MV-4-11 (cell line): ENCODE measurements at regions not wholly inside any gene's neighbourhood (a gene's known extent, or its start where the extent isn't known, plus 50 kb on each side); places are given as distances from the start of the nearest gene placed in this dataset.

ENCODE experiments used
- DNase-seq: peaks from one replicate; lab custom pipeline; 2025; lab: John Stamatoyannopoulos, UW

DNA sequence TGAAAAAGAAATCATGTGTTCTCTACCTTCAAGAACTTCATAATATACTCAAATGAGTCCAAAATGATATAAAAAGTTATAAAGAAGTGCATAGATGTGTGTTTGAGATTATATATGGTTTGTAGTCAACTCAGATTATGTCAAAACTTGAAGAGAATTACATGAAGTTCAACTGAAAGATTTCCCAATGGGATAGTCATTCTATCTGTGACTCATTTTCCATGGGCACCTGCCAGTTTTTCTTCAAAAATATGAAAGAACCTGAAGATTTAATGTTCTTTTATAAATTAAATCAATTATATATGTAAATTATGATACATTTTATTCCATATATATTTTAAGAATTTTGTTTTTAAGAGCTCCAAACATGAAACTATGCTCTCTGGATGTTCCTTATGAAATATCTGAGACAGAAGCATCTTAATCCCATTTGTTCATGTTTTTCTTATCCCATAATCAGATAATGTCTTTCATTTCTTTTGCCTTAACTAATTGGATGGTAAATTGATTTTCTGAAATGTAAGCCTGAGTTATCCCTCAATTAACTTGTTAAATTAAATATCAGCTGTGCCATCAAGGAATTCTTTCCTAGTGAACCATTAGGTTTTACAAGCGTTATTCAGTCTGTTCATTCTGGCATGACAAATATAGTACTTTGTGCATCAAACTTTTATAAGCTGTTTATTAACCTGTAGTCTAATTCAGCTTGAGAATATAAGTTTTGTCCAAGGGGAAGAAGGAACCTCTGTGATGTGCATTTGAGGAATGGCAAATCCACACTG, 387.1 kb downstream of the IPMK start:
- DNase-seq = no peak

DNA sequence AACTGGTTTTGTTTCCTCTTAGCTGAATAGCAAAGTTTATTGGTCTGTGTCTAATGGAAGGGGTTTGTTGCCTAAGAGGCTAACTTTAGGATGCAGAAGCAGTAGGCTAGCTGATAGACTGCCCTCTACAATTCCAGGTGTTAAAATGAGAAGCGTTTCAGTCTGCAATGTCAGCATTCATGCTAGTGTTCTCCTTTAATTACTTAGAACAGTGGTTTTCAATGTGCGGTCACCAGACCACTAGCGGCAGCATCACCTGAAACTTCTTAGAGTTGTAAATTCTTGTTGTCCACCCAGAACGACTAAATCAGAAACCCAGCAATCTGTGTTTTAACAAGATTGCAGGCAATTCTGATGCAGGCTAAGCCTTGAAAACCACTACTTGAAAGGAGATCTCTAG, 392.9 kb downstream of the IPMK start:
- DNase-seq = no peak

DNA sequence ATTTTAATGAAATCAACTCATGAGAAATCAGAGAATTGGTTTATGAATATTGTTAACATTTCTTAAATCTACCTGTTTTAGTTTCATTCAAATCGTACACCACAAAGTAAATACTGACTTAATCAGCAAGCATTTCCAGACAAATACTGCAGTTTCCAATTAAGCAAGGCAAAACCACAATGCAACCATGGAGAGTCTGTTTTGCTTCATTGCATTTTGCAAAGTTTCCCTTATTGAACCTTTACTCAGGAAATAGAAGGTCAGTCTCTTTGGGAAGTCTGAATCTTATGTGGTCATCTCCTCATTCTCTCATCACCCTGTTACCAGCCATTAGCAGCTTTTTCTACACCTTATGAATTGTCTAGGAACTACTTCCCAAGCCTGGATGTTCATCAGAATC, 400.5 kb downstream of the IPMK start:
- DNase-seq = no peak

GRCh38 chr10:57864765-57865680, 402.7 kb downstream of the IPMK start:
- DNase-seq = no peak

DNA sequence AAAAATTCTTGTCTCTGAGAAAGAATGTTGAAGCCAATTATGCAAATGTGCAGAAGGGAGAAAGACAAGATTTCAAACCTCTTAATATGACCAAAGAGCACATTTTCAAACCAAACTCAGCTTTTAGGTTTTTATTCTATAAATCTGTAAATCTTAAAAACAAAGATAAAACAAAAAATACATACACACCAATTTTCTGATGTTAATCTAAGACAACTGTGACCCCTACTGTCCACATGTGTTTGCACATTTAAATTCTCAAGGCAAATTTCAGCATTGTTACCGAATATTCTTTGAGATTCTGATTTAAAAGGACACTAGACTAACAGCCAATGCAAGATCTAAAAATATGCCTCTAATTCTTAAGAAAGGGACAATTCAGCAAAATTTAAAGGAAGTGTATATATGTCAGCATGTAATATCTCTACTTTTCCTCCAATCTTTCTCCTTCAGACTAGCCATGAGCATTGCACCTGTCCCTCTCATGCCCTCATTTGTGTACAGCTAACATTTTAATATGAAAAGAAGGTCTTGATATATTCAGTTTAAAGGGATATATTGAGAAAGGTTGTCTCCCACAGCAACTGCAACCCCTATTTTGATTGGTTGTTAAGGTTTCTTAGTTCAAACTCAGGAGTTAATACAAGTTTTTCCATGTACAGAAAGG, 417.9 kb downstream of the IPMK start:
- DNase-seq = no peak

- DNase-seq = no peak
Observed at GRCh38 chr10:57846307-57847065, 421.2 kb downstream of the IPMK start.

GRCh38 chr10:57844387-57844998, 423.2 kb downstream of the IPMK start:
- no peak for DNase-seq

DNA sequence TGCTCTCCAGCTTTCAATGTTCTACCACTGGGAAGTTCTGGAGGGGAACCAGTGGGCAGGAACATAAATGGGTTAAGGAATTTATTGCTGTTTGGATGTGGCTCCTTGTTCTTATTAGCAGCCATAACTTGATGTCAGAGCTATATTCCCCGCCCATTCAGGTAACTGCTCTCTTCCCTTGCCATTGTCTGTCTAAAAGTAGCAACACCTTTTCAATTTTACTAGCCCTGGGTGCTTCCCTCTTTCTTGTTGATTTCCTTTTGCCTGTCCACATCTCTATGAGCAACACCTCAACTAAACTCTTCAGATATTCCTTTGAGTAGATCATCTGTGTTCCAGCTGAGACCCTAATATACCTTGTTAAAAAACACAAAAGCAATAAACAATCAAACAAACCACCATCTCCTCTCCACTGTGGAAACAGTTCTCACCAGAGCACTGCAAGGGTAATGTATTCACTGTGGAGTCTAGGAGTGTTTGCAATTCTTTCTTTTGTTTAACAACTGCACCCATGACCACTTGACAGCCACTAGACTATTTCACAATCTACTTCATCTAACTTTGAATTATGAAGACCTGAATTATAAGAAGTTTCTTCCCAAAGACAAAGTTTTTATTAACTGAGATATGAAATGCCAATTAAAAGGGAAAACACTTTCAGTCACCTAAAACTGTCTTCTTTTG, 436.7 kb downstream of the IPMK start:
- no peak for DNase-seq

GRCh38 chr10:57825015-57825414, 442.7 kb downstream of the IPMK start:
- no peak for DNase-seq

DNA sequence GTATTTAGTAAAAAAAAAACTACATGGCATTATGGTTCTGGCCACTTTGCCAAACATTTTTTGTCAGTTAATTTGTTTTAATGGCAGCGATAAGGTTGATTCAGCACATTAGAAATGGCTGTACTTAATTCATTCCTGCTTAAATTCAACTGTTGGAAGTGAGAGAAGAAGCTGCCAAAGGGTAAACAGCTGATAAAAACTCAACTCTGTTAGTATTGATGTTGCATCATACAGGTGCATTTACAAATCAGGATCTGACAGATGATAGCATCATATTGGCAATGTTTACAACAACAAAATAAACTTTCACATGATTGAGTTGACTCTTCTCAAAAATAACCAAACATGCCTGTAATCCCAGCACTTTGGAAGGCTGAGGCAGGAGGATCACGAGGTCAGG, 444.3 kb downstream of the IPMK start:
- DNase-seq = no peak

DNA sequence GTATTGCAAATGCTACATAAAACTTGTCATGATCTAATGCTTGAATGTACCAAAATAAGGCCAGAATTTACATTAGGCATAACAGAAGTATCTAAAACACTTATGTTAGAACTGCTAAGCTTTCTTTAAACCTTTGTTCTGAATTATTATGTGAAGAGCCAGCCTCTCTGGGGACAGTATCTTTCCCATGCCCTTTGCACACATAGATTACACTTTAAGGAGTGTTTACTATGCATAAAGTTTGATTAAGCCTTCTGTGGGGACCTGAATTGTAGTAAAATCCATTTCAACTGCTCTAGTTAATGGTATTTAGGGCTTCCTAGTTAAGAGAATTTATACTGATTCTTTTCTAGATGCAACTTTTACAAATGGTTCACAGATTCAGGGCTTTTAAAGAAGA, 444.7 kb downstream of the IPMK start:
- DNase-seq = no peak

- DNase-seq = no peak
Observed at GRCh38 chr10:57818522-57818921, 449.2 kb downstream of the IPMK start.

DNA sequence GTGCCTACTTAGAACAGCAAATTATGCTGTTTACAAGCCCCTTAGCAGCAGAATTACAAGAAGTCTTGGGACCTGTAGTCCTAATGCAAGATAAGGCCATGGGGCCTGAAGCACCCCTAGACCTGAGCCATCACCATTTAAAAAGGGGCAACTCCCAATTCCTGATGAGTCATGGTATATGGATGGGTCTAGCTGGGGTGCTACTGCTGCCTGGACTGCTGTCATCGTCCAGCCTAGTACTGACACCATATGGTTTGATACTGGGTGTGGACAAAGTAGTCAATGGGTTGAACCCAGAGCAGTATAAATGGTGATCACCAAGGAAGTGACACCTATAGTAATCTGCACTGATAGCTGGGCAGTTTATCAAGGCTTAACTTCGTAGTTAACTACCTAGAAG, 450.0 kb downstream of the IPMK start:
- DNase-seq = no peak

DNA sequence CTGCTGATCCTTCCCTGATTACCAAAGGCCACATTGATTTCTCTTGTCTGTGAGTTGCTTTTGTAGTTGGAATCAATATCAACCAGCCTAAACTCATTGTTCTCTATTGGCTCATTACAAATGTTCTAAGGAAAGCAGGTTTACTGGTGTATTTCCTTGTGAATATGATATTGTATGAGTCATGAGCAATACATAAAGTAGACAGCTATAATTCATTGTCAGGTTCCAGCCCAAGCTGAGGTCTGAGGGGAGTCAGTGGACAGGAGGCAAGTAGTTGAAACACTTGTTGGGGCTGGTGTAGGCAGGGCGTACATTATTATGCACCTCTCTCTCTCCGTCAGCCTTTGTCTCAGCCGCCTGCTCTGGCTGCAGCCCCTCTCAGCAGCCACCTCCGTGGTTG, 451.7 kb downstream of the IPMK start:
- DNase-seq = no peak

DNA sequence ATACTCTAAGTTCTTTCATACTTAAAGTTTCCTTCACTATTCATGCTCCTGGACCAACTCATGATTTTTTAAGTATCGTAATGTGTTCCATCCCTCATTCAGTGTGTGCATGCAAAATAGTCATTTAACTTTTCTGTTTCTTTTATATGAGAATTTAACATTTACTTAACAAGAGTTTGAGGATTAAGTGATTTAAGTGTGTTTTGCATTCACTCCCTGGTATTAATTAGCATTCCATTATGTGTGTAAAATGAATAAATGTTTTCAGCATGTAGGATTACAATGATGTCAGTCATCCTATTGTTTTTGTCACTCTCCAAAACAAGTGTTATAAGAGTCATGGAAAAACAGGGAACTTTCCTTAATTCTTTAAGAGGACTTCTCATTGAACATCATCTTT, 457.7 kb downstream of the IPMK start:
- DNase-seq = no peak

DNA sequence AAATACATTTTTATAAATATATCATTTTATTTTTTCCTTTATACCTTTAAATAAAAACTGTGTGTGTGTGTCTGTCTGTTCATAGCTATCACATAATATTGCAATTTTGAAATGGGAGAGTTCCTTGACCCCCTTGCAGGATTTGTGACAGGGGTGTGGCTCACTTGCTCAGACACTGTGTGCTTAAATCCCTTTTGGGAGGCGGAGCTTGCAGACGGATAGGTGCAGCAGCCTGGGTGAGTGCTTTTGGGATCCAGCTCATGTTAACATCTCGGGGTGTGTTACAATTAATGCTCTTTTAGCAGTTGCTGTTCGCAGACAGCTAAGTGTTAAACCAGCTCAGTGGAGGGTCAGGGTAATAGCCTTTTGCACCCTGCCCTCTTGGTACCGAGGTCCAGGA, 459.8 kb downstream of the IPMK start:
- DNase-seq = no peak

GRCh38 chr10:57806675-57807074, 461.0 kb downstream of the IPMK start:
- no peak for DNase-seq

DNA sequence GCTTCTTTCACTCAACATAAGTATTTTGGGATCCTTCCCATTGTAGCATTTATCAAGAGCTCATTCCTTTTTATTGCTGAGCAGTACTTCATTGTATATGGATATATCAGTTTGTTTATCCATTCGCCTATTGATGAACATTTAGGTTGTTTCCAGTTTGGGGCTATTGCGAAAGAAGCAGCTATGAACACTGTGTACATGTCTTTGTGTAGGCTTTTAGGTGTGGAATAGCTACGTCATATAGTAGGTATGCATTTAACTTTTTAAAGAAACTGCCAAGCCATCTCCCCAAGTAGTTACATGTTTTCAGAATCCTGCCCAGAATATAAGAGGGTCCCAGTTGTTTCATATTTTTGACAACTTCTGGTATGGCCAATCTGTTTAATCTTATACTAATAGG, 468.1 kb downstream of the IPMK start:
- no peak for DNase-seq

GRCh38 chr10:57798830-57799229, 468.9 kb downstream of the IPMK start:
- DNase-seq = no peak

- no peak for DNase-seq
Observed at GRCh38 chr10:57791546-57791945, 476.1 kb downstream of the IPMK start.

- no peak for DNase-seq
Observed at GRCh38 chr10:57790703-57791102, 477.0 kb downstream of the IPMK start.
